Stimulated activated CD4-positive, alpha-beta T cell treated with anti-CD3 and anti-CD28 coated beads, Interleukin-1b, Interleukin-23, amount 100 ng/mL, for 4 hours (primary cell): ENCODE measurements at regions not wholly inside any gene's neighbourhood (a gene's known extent, or its start where the extent isn't known, plus 50 kb on each side); places are given as distances from the start of the nearest gene placed in this dataset.
"Not testable (repeated sequence)": the region's sequence is repeated elsewhere in the genome, so short reads cannot be mapped to it uniquely, and the experiment has no call there.

Source experiments
- DNase-seq, 2 donors: peaks; one replicate each; pipeline ENCODE4 v3.0.0-alpha.2; 2020; ENCODE audit warnings: low read depth in 2 of 2

DNA sequence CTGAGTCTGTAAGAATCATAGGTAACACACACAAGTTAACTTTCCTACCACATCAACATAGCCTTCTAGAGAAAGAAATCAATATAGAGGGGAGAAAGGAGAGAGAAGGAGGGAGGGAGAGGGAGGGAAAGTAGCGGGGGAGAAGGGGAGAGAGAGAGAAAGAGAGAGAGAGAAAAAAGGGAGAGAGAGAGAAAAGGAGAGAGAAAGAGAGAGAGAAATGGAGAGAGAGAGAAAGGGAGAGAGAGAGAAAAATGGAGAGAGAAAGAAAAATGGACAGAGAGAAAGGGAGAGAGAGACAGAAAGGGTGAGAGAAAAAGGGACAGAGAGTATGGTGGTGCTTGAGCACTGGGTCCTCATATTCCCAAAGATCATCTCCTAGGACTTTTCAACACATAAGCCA lies 591.7 kb downstream of the ZEB2 start:
- no peak for DNase-seq

DNA sequence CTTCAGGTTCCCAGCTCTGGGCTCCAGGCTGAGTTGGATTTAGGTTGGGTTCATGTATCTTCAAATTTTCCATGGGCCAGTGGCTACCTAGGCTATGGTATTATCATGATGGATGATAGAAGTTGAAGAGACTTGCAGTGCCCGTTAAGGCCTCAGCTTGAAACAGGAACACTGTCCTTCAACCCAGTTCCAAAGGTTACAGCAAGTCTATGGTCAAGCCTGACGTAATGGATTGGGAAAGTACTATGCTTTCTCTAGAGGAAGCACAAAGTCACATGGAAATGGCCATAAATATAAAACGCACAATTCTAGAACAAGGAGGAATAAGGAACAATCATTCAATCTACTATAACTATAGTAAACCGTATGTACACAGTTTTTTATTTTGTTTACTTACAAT lies 593.2 kb downstream of the ZEB2 start:
- no peak for DNase-seq

DNA sequence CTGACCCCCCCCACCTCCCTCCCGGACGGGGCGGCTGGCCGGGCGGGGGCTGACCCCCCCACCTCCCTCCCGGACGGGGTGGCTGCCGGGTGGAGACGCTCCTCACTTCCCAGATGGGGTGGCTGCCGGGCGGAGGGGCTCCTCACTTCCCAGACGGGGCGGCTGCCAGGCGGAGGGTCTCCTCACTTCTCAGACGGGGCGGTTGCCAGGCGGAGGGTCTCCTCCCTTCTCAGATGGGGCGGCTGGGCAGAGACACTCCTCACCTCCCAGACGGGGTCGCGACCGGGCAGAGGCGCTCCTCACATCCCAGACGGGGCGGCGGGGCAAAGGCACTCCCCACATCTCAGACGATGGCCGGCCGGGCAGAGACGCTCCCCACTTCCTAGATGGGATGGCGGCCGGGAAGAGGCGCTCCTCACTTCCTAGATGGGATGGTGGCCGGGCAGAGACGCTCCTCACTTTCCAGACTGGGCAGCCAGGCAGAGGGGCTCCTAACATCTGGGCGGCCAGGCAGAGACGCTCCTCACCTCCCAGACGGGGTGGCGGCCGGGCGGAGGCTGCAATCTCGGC lies 597.6 kb downstream of the ZEB2 start:
- not testable (repeated sequence) for DNase-seq

DNA sequence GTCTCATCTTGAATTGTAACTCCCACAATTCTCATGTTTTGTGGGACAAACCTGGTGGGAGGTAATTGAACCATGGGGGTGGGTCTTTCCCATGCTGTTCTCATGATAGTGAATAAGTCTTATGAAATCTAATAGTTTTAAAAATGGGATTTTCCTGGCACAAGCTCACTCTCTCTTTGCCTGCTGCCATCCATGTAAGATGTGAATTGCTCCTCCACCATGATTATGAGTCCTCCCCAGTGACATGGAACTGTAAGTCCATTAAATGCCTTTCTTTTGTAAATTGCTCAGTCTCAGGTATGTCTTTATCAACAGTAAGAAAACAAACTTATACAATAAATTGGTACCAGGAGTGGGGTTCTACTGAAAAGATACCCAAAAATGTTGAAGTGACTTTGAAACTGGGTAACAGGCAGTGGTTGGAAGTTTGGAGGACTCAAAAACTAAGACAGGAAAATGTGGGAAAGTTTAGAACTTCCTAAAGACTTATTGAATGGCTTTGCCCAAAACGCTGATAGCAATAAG lies 601.4 kb downstream of the ZEB2 start:
- no peak for DNase-seq

DNA sequence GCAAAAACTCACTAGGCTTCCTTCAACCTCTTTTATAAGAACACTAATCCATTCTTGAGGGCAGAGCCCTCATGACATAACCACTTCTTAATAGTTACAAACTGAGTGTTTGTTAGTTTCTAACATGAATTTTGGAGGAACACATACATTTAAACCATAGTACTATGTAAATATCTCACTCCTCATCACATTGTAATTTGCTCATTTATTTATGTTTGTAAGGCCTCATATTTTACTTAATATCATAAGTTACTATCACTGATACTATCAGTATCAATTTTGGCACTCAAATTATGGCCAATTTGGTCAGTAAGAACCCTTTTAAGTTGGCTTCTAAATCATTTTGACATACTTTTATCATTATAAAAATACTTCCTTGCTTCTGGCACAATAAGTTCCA lies 603.1 kb downstream of the ZEB2 start:
- no peak for DNase-seq

DNA sequence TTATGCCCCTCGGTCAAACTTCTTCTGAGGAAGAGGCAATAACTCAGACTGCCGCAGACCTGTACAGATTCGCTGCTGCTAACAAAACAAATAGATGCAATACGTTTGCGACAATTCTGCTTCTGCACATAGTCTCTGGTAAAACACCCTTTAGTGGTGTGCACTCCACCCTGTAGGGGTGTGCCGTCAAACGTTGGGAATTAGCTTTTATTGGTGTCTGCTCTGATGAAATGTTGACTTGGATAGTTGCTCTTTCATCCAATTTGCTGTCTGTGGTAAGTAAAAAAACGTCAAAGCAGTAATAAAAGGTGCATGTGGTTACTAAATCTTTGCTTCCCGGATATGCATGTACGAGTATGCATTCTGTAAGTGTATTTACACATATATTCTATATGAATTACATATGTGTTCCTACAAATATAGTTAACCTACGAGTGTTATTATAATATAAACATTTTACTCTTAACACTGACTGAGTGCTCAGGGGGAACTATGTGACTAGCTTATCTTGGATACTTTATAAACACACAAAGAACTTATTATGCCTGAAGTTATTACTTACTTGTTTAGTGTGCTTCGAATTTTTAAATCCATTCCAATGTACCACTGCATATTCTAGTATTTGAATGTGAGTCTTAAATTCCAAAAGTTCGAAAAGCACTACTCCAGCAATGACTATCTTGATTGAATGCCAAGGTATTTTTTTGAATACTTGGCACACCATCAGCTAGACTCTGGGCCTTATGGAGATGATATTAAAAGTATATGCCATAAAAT lies 610.2 kb downstream of the ZEB2 start:
- no peak for DNase-seq

DNA sequence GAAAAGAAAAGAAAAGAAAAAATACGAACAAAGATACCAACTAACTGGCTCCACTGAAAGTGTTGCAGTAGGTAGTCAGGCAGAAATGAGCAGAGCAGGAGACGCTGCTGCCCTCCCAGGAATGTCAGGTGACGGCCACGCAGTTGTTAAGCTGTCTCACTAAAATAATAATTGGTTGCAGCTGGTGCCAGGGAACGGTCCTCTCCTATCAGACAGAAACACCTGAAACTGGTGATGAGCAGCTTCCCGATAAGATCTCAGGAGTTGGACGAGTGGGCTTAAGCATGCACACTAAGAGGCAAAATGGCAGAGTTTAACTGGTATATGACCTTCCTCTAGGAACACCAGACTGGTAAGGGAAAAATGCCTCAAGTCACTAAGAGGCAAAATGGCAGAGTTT lies 611.1 kb downstream of the ZEB2 start:
- DNase-seq, result no peak

DNA sequence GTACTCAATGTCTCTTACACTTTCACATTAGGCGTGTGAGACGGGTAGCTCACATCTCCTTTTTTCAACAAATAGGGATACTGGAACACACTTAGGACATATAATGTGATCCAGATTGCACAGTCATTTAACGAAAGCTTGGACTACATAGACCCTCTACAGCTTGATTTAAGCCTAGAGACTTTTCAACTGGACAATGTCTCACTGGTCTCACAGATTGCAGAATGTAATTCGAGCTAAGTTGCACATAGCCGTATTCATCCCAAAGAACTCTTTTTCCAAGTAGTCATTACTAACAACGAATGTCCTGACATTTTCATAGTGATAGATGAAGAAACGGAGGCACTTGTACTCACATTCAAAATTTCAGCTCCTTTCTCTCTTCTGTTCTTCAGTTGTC lies 612.1 kb downstream of the ZEB2 start:
- no peak for DNase-seq

DNA sequence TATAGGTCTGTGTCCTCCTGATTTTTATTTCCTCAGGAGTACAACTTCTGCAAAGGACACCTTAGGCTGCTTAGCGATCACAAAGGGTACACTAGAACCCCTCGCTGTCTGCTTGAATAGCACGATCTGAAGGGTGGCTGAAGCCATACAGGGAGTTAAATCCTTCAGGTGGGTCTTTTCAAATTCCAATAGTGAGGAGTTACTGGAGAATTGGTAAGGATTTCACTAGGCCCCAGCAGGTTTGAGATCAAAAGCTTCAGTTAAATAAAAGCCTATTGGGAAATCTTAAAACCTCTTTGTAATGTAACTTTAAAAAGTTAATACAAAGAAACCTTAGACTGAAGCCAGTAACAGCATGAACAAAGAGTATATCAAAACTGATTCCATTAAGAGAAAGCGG lies 613.1 kb downstream of the ZEB2 start:
- DNase-seq, result no peak

DNA sequence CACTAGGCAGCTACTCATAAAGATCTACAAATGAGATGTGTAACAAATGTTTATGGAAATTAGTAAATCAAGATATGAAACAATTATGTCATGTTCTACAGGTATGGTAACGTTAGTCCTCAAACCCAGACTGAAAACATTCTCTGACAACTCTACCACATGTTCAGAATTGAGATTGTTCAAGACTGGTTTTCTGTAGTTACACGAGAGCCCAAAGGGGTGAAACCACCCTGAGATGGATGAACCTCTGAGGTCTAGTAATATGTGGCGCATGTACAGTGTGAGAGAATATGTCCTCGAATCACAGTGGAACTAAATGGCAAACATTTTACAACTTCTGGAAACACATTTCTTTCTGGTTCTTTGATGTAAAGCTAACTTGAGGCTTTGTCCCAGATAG lies 614.3 kb downstream of the ZEB2 start:
- no peak for DNase-seq

DNA sequence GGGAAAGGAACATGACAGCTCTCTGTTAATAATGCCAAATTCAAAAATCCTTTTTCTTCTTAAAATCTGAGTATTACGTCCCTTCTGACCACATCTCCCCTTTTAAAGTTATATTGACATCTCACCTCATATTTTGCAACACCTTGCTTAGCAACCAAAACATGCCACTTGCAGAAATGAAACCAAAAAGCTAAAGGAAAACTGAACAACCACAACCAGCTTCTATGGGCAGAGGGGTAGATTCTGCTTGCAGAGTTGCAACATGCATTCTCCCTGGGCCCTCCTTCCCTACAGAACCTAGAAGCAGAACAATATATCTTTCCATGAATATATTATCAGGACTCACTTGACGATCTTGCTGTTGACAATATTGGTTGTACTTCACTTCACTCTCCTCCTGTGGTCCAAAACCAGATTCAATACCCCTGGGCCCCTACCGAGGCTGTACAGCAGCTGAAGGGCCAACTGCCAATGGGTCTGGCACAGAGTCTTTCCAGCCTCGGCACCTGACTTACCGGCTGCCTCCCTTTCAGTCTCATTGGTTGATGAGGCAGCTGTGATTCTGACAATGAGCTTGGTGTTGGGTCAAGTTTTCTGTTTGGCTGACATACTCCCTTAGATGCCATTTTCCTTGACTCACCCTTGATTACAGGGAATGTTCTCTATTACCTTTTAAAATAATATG lies 616.6 kb downstream of the ZEB2 start:
- no peak for DNase-seq

DNA sequence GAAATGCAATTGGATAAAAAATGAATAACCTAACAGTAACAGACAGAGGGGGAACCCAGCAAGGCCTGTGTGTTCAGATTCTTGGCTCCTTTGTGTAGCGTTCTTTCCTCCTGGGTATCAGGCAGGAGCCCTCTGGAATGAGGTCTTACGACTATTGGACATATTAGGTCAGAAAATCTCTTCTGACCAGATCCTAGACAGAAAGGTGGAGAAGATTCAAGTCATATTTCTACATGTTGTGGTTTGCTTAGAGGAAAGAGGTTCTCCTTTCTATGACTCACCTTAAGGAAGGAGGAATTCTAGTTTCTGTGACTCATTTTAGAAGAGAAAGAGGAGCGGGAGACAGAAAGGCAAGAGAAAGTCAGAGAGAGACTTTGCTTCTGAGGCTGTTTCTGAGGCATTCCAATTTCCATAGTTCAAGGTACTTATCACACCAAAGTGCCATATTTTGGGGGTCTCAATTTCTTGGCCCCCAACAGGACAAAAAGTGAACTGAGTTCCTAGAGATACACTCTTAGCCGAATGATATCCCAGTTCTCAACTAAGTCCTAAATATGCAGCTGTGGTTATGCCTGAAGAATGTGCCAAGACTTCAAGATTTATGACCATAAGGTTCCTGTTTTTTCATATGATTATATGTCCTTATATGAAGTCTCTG lies 618.6 kb downstream of the ZEB2 start:
- no peak for DNase-seq

DNA sequence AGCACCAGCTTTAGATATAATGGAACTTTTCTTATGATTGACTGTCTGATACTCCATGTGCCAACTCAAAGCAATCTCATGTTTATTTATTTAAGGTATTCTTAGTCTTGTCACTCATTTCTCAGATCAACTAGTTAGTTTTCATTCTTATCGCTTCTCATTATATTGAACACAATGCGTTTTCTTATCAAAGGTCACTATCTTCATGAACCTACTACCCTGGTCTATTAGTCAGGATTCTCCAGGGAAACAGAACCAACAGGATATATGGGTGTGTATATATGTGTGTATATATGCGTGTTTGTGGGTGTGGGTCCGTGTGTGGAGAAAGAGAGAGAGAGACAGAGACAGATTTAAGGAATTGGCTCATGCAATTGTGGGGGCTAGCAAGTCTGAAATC lies 619.9 kb downstream of the ZEB2 start:
- no peak for DNase-seq

DNA sequence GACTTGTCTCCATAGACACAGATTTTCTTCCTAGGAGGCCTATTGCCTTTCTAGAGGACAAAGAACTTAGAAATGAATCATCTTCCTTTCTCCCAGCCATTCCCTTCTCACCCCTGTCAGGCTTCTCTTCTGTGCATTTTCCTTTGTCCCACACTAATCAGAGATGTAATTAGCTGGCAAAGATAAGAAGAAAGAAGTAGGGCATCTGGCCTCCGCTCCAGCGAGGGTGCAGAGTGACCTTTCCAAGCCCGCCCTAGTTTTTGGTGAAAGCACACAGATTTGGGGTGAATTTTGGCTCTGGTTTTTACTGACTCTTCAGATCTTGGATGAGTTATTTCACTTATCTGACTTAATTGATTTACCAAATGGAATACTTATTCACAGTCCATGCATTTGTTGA lies 626.5 kb downstream of the ZEB2 start:
- DNase-seq, result no peak

DNA sequence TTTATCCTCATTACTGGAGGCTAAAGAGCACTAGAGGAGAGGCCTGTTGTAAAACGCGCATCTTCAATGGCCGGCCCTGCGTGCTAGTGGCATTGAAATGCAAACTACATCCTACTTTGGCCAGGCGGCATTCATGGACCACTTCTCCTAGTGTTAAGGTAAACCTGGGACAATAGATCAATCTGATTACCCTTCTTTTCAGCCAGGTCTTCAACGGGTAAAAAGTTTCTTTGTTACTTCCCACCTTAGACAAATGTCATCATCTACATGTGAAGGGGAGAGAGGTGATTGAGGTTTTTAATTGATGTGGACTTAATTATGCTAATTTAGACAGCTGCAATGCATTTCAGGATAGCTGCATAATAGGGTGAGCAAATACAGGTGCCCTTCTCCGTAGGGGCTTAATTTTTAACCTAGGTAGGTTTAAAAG lies 628.0 kb downstream of the ZEB2 start:
- no peak for DNase-seq

DNA sequence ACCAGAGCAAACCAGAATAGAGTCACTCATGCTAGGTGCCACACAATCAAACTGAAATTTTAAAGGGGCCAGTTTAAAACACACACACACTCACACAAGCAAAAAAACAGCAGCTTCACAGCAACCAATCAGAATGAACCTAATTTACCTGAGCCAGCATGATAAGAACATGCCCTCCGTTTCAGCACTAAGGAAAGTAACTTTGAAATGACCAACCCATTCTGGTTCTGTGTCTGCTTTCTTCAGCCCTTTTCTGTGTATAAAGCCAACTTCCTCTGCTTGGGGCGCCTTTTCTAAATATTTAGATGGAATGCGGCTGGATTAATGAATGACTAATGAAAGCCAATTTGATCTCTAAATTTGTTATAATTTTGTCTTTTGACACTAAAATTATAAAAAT lies 629.1 kb downstream of the ZEB2 start:
- no peak for DNase-seq

DNA sequence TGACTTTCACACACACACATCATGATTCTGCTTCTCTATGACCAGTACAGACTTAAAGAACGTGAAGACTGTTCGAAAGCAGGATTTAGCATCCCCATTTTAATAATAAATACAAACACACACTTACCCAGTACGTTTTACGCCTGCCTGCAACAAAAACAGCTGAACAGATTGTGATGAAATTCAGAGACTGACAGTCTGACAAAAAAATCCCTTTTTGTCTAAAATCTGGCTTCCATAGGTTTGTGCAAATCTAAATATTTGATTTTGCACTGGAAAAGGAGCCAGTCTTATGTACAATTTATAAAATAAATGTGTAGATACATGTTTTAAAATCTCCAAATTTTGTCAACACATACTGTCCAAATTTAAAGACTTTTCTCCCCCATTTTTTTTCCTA lies 630.7 kb downstream of the ZEB2 start:
- DNase-seq, result no peak

DNA sequence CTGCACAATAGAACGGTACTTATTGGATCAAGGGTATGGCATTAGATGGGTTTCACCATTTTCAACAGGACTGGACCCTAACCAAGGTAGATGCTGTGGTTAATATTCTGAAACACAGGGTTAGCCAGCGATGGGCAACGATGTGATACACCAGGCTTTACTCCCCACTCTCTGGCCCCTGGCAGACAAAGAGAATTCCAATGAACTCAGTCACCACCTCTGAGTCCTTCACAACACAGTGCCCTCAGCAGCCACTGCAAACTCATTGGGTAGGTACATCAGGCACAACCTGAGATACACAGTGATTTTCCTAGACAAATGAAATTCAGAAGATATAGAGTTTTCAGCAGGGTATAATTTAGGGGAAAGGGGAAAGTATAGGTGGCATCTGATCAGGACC lies 634.5 kb downstream of the ZEB2 start:
- DNase-seq, result no peak

DNA sequence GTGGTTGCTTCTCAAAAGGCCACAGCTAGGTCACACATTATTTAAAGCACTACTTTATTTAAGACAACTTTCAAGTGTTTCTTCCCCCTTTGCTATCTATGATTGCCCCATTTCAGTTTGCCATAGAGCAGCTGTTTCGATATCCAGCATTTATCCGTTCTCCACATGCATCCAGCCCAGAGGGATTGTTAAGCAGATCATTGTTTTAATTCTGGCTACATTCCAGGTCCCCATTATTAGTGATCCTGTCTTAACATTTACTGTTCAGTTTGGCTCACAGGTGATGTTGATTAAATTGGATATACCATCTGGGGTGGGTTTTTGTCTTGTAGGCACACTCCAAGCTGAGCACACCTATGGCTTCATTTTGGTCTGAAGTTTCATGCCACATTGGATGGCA lies 638.7 kb downstream of the ZEB2 start:
- no peak for DNase-seq

DNA sequence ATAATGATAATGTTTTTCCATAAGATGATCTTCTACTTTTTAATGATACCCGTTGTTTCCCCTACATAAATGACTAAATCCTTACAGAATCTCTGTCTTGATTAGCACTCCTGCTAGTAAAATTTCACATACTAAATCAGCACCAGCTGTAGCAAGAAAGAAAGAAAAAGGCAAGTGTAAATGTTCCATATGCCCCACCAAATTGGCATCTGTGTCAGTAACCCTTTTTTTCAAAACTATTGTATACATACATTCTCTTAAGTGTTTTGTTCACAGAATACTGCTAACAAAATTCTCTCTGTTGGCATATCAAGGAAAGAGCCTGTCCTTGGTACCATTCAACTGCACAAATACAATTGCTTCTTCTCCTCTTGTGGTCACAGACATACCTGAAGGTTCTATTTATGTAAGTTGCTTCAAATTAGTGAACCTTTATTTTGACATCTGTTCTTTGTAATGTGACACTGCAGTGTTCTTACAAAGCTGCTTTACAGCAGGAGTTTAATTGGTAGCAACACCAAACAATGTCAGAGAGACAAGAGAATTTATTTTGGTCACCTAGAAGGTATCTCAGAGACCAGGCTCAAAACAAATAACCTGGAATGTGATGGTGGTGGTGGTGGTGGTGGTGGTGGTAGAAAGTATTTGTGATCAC lies 641.9 kb downstream of the ZEB2 start:
- DNase-seq, result no peak

DNA sequence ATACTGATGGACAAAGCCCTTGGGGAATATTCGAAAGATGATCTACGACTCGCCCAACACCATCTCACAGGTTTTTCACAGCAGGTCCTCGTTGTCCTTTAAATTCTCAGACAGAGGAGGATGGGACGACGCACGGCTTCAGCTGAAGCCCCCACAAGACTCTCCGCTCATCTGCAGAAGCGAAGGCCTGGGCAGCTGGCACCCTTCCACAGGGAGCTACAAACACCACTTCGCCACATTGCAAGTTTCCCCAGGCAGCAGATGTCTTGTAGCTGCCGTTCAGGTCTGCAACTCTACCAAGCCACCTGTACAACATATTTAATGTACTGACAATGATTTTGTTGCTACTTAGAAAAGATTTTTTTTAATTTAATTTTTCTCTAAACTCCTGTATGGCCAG lies 642.9 kb downstream of the ZEB2 start:
- DNase-seq, result no peak
